RWPE1 (cell line): ENCODE measurements at regions not wholly inside any gene's neighbourhood (a gene's known extent, or its start where the extent isn't known, plus 50 kb on each side); places are given as distances from the start of the nearest gene placed in this dataset.

Source experiments
- CTCF ChIA-PET: fragments of 350-600 bp; sonication (Branson Sonifier 250); formaldehyde crosslinking; extraction: SDS; loops from one replicate; lab custom pipeline; 2021; lab: Yijun Ruan, JAX
- POLR2A ChIA-PET: fragments of 400-600 bp; formaldehyde crosslinking; extraction: SDS; loops from one replicate; lab custom pipeline; 2020; ENCODE audit warnings: antibody characterized with exemption; ENCODE audit not compliant: low non-redundant PET; lab: Yijun Ruan, JAX
- DNase-seq: peaks from one replicate; pipeline ENCODE4 v3.0.0; 2012; ENCODE audit warnings: low spot score
- H3K27ac ChIP-seq: fragments of 450-650 bp; 2 replicates; pipeline ENCODE4 v1.5.1; 2017
- CTCF ChIP-seq: fragments of 450-650 bp; conservative IDR thresholded peaks from 2 replicates; pipeline ENCODE4 v1.5.1; 2017; ENCODE audit warnings: low read depth, mild to moderate bottlenecking

- no peak for DNase-seq
- no peak overlapping the region for H3K27ac ChIP-seq
- no peak for TF ChIP-seq CTCF
- CTCF ChIA-PET = no interaction called here
- POLR2A ChIA-PET = no interaction called here
Measured at GRCh38 chr5:1748271-1748670, 51.4 kb downstream of the MRPL36 start.

GRCh38 chr5:1747803-1748085 lies 51.9 kb downstream of the MRPL36 start:
- ChIA-PET CTCF (no interaction called here), POLR2A (no interaction called here)
- H3K27ac ChIP-seq = no peak overlapping the region
- no peak for TF ChIP-seq CTCF
- DNase-seq = no peak

GRCh38 chr5:1747079-1747802 lies 52.4 kb downstream of the MRPL36 start:
- DNase-seq = no peak
- ChIA-PET POLR2A (no interaction called here), CTCF (no interaction called here)
- no peak for TF ChIP-seq CTCF
- H3K27ac ChIP-seq = no peak overlapping the region

- H3K27ac ChIP-seq = no peak overlapping the region
- POLR2A ChIA-PET = no interaction called here
- DNase-seq = no peak
- TF ChIP-seq CTCF = no peak
- CTCF ChIA-PET = no interaction called here
Measured at GRCh38 chr5:1746371-1747078, 53.1 kb downstream of the MRPL36 start.

GRCh38 chr5:1745796-1746370 lies 53.8 kb downstream of the MRPL36 start:
- POLR2A ChIA-PET = no interaction called here
- DNase-seq = no peak
- H3K27ac ChIP-seq = no peak overlapping the region
- CTCF ChIA-PET = no interaction called here
- no peak for TF ChIP-seq CTCF

GRCh38 chr5:1745123-1745795 lies 54.4 kb downstream of the MRPL36 start:
- ChIA-PET CTCF (interaction anchor here (0.6 kb wide), 1 partner anchor 14 kb away, joined by 3 read pairs; no protein-coding TSS in a partner anchor), POLR2A (no interaction called here)
- no peak for DNase-seq
- H3K27ac ChIP-seq = no peak overlapping the region
- TF ChIP-seq CTCF = no peak
